NCI-H510A (cell line): ENCODE measurements at regions not wholly inside any gene's neighbourhood (a gene's known extent, or its start where the extent isn't known, plus 50 kb on each side); places are given as distances from the start of the nearest gene placed in this dataset.

ENCODE experiments used
- DNase-seq: peaks from one replicate; lab custom pipeline; 2025; lab: John Stamatoyannopoulos, UW

- no peak for DNase-seq
Observed at GRCh38 chr4:189773909-189774308, 166.8 kb upstream of the FRG1 start.

DNA sequence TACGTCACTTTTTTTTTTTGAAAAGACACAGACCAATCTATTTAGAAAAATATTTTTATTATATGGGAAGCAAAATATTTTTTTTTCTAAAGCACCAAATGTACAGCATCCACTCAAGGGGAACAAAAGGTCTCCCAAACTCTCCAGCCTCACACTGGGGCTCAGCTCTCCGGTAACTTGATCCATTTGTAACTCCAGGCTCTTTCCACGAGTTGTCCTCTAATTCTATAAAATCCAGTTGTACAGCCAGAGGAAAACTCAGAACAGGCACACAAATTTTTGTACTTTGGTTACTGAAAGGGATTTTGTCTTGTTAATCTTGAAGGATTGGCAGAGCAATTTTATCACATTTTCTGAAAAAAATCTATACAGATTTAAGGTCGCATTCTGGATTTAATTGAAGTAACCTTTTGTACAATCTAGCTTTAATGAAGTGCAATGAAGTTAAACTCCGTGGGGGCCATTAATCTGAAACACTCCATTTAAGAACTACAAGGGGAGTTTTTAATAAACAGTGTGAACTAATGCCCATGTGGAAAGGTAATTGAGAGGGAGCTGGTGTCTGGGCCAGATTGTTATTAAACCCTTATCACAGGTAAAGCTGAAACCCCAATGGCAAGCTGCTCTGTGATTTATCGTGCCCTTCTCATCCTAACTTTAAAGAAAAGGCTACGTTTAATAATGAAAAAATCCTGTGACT, 161.2 kb upstream of the FRG1 start:
- DNase-seq, result no peak

- no peak for DNase-seq
Observed at GRCh38 chr4:189780391-189780790, 160.3 kb upstream of the FRG1 start.

GRCh38 chr4:189784651-189785050, 156.0 kb upstream of the FRG1 start:
- no peak for DNase-seq

DNA sequence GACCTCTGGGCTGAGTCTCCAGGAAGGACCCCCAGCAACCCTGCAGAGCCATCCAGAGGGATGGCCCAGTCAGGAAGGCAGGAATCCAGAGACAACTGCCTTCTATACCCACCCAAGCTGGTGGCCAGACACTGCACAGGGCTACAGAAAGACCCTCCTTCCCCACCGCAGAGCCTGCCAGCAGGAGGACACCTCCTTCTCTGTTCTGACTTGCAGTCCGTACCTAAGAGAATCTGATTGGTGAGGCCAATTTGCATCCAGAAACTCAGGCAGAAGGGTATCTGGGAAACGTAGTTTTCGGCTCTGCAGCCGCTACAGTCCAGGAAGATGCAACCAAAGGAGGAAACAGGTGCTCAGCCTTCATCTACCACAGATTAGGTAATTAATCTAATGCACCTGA, 155.4 kb upstream of the FRG1 start:
- no peak for DNase-seq

DNA sequence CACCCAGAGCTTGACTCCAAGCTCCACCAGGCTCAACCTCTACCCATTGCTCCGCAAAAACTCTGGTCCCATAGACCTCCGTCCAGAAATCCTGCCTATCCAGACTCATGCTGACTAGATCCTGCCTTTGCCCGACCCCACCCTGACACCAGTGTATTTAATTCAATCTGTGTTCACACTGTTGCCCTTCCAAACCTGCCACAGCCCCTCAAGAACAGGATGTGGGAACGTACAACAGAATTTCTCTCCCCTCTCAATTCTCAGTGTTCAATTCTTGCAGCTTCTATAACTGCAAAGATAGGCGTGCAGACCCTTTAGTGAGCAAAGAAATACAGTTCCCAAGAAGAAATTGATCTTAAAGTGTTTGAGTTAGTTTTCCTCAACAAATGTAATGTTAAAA, 154.2 kb upstream of the FRG1 start:
- DNase-seq, result no peak

DNA sequence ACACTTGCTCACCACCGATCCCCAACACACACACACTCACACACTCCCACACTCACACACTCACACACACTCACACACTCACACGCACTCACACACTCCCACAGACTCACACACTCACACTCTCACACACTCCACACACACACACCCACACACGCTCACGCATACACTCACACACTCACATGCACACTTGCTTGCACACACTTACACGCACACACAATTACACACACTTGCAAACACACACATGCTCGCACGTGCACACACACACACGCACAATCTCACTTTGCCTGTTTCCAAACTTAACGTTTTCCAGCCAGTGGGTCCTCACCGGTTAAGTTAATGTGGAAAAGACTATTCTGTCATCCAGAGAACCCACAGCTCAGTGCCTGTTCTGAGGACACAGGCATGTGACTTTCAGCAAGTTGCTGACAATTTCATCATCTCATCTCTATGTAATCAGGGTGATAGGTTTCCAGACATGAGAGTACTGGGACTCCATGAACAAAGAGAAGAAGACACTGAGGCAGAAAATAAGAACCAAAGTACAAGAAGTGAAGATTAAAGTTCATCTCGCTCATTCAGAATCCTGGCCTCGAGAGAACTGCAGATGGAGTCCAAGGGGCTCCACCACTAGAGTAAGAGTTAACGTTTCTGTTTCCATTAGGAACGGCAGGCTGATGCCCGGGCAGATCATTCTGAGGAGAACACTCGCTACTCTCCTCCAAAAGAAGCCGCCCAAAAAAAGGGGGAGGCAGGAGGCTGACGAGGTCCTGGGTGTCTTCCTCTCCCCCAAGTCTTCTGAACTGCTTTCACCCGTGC, 153.2 kb upstream of the FRG1 start:
- DNase-seq, result no peak

DNA sequence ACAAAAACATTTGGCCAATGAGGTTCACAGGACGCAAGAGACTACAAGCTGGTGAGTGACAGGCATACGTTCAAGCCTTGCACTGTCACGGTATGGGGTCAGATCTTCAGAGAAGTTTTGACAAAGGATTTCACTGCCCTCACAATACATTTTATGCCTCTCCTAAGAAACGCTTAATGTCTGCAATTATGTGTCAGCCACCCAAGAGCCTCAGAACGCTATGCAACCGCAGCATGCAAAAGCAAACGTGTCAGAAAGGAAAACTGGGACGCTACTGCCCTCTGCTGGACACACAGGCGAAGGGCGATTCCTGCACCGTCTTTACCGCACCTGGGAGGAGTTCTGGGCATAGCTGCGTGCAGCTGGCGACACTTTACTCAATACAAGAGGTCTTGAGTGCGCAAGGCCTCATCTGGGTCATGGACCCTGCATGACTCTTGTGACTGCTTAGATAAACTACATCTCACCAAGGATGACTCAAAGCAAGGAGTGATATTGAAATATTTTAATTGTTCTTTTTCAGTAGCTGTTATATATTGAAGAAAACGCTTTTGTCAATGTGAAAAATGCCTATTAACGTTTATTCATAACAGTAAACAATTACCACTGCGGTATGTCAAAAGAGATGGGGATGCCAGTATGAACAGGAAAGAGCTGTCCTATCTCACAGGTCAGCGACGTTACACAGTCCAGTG, 147.6 kb upstream of the FRG1 start:
- DNase-seq, result peak; percentile 11

GRCh38 chr4:189800545-189801088, 140.1 kb upstream of the FRG1 start:
- no peak for DNase-seq

GRCh38 chr4:189802884-189803283, 137.8 kb upstream of the FRG1 start:
- DNase-seq, result no peak

- DNase-seq, result no peak
Observed at GRCh38 chr4:189804894-189805293, 135.8 kb upstream of the FRG1 start.

- DNase-seq, result no peak
Observed at GRCh38 chr4:189806506-189806905, 134.2 kb upstream of the FRG1 start.

DNA sequence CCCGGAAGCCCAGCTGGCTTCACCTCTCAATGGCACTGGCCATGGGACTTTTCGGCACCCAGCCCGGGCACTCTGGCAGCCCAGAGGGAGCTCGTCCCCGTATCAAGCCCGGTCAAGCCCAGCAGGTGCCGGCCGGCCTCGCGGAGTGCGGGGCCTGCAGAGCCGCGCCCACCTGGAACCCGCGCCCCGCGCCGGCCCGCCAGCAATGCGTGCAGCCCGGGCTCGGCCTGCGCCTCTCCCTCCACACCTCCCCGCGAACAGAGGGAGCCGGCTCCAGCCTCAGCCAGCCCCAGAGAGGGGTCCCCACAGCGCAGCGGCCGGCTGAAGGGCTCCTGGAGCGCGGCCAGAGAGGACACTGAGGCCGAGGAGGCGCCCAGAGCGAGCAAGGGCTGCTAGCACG, 133.6 kb upstream of the FRG1 start:
- DNase-seq, result no peak

DNA sequence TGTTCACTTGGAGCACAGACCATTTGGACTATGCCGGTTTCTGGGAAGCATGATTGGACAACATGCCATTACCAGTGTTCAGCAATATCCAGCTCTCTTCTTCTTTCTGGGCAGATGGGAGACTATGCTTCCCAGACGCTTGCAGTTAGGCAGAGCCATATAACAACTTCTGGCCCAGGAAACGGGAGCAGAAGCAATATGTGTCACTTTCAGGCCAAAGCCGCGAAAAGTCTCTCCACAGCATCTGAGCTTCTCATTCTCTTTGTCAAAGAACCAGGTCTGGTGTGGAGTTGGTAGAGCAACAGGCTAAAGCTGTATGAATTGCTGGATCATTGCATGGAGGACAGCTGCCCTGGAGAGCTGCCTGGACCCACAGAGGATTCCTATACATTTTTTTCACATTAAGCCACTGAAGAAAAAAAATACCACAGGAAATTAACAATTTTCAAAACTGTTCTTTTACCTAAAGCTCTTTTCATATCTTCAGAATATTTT, 131.4 kb upstream of the FRG1 start:
- no peak for DNase-seq

GRCh38 chr4:189809839-189810238, 130.8 kb upstream of the FRG1 start:
- DNase-seq, result no peak

DNA sequence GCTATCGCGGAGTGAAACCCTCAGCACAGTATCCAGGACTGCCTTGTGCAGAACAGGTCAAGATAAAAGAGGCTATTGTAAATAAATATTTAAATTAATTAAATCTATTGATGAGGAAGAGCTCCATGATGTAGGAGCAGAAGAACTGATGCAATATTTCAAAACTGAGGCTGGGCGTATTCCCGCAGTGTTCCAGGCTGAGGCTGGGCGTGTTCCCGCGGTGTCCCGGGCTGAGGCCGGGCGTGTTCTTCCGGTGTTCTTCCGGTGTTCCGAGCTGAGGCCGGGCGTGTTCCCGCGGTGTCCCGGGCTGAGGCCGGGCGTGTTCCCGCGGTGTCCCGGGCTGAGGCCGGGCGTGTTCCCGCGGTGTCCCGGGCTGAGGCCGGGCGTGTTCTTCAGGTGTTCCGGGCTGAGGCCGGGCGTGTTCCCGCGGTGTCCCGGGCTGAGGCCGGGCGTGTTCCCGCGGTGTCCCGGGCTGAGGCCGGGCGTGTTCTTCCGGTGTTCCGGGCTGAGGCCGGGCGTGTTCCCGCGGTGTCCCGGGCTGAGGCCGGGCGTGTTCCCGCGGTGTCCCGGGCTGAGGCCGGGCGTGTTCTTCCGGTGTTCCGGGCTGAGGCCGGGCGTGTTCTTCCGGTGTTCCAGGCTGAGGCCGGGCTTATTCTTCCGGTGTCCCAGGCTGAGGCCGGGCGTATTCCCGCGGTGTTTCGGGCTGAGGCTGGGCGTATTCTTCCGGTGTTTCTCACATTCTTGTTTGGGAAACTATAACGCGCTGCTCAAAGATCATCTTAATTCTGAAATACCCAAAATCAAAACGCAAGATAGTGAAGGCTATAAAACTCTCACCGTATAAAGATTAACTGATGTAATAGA, 130.1 kb upstream of the FRG1 start:
- peak; percentile 0 for DNase-seq

DNA sequence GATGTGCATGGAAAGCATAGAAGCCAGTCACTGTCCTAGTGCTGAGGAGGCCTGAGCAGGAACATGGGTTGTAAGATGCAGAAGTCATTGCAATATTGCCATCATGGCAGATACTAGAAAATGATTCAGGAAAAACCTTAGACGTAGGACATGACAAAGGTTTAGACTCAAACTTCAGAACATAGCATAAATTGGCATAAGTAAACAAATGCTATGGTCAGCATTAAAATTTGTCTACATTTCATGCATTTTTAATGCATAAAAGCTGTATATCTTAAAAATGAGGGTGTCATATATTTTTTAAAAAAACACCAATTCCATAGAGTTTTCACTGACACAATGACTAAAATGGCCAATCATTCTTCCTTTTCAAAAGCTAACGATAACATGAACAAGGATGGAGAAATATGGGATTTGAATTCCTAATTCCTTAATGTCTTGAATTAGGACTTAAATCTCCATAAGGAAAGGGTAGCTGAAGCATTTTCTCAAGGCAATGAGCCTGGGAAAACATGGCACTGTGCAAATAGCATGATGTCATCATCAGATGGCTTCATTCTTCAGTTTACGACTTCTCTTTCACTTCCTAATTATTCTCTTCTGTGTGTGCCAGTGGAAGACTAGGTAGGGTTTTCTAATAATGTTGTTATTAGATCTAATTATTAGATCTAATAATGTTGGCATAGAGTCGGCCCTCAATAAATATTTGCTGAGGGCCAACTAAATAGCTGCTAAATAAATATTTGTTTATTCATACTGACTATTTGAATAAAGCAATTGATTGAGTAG, 125.1 kb upstream of the FRG1 start:
- DNase-seq, result no peak

DNA sequence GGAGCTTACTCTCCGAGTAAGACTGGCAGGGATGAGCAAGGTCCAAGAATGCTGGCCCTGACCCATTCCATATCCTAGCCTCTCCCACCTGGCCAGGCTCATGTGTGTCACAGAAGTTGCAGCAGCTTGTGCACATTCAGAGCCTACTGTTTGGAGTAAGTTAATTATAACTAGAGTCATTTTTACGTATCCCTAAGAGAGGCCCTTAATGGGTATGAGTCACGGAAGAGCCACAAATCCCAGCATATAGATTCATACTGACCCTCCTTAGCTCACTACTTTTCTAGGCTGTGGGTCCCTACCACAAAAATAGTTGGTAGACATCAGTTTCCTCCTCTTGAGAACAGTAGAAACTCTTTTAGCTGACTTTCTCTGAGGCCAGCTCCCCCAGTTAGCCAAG, 118.3 kb upstream of the FRG1 start:
- no peak for DNase-seq

- no peak for DNase-seq
Observed at GRCh38 chr4:189823591-189823990, 117.1 kb upstream of the FRG1 start.

- DNase-seq, result no peak
Observed at GRCh38 chr4:189825466-189825865, 115.2 kb upstream of the FRG1 start.

DNA sequence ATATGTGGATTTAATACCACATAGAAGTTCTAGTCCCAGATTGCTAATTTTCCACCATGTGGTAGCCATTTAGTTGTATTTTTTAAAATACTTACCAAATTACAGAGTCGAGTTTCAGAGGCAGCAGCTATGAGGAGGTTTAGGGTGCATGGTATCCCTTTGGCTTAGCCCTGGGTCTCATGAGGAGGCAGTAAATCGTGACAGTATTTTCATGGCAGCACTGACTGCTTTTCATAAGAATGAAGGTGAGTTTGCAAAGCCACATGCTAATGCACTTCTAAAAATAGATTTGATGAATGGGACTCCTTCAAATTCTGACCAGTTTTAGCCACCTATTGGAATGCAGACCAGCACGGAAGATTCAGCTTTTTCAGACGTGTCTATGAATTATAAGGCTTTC, 114.0 kb upstream of the FRG1 start:
- no peak for DNase-seq
